ENCODE measurements at regions not wholly inside any gene's neighbourhood (a gene's known extent, or its start where the extent isn't known, plus 50 kb on each side); places are given as distances from the start of the nearest gene placed in this dataset.

GRCh38 chr21:36579898-36580297, 100.0 kb upstream of the CLDN14 start (continued):
- TF ChIP-seq REST (IDR thresholded peaks at IDR 0.05; ENCODE audit: unreplicated experiment) (no peak), ETS1 (IDR thresholded peaks at IDR 0.05) (no peak)

GRCh38 chr21:36582271-36582670, 102.3 kb upstream of the CLDN14 start:
- DNase-seq (ENCODE audit: low spot score), result no peak
- Histone ChIP-seq H3F3A (replicated peaks; ENCODE audit: low read depth) (no peaks in the 10 kb centered on the region), H3K27ac (ENCODE audit: low read depth) (no peak overlapping the region), H3K4me2 (no peak overlapping the region), H3K9me2 (ENCODE audit: insufficient read depth) (0 out of 2 replicates have a peak, but pooled peaks cover 2% of the 10 kb centered on the region), H3K4me1 (ENCODE audit: insufficient read depth) (no peaks in the 10 kb centered on the region), H3K36me3 (ENCODE audit: insufficient read depth) (no peaks in the 10 kb centered on the region), H4K20me1 (replicated peaks; ENCODE audit: insufficient read depth) (no peaks in the 10 kb centered on the region), H2AFZ (no peak overlapping the region), H3K79me2 (replicated peaks; ENCODE audit: insufficient read depth) (no peaks in the 10 kb centered on the region), H3K27me3 (ENCODE audit: insufficient read depth) (no peaks in the 10 kb centered on the region), H3K4me3 (no peak overlapping the region)
- H3K4me1 Mint-ChIP-seq, result no peaks in the 10 kb centered on the region; the same call in 2 of the 3 replicates
- no peaks in the 10 kb centered on the region for H3K36me3 Mint-ChIP-seq (ENCODE audit: low read depth)
- no peak overlapping the region for H3K27ac Mint-ChIP-seq
- no peak for ATAC-seq
- no peak overlapping the region for H3K4me3 Mint-ChIP-seq
- H3K27me3 Mint-ChIP-seq (ENCODE audit: insufficient read depth, low read depth, poor library complexity), result peaks cover 4% of the 10 kb centered on the region
- H3K9me3 Mint-ChIP-seq, result no peaks in the 10 kb centered on the region
- no peak for TF ChIP-seq ZNF114 (CRISPR knock-in tag; IDR thresholded peaks at IDR 0.05)
- no peak for TF ChIP-seq JUNB (IDR thresholded peaks at IDR 0.05; ENCODE audit: unreplicated experiment)

- 0 out of 2 replicates have a peak, but pooled peaks cover 2% of the 10 kb centered on the region for H3K9me2 ChIP-seq (ENCODE audit: insufficient read depth)
- H3K4me1 ChIP-seq (ENCODE audit: insufficient read depth), result no peaks in the 10 kb centered on the region
- H3K27me3 ChIP-seq (ENCODE audit: insufficient read depth), result no peaks in the 10 kb centered on the region
- H3K27ac ChIP-seq (ENCODE audit: low read depth), result no peak overlapping the region
- no peaks in the 10 kb centered on the region for H3F3A ChIP-seq (replicated peaks; ENCODE audit: low read depth)
- H3K27ac Mint-ChIP-seq, result no peak overlapping the region
- H3K36me3 Mint-ChIP-seq (ENCODE audit: low read depth), result no peaks in the 10 kb centered on the region
- no peak overlapping the region for H3K4me2 ChIP-seq
- no peaks in the 10 kb centered on the region for H3K4me1 Mint-ChIP-seq
- no peaks in the 10 kb centered on the region for H4K20me1 ChIP-seq (replicated peaks; ENCODE audit: insufficient read depth)
- H2AFZ ChIP-seq, result no peak overlapping the region
- H3K27me3 Mint-ChIP-seq (ENCODE audit: insufficient read depth, low read depth, poor library complexity), result peaks cover 8% of the 10 kb centered on the region
- H3K4me3 ChIP-seq, result no peak overlapping the region
- H3K4me3 Mint-ChIP-seq, result no peak overlapping the region
- no peaks in the 10 kb centered on the region for H3K79me2 ChIP-seq (replicated peaks; ENCODE audit: insufficient read depth)
- H3K9me3 Mint-ChIP-seq, result no peaks in the 10 kb centered on the region
- ATAC-seq, result no peak
- DNase-seq (ENCODE audit: low spot score), result no peak
- H3K36me3 ChIP-seq (ENCODE audit: insufficient read depth), result no peaks in the 10 kb centered on the region
- no peak for TF ChIP-seq CREB1 (CRISPR knock-in tag; IDR thresholded peaks at IDR 0.05; ENCODE audit: low read depth)
- no peak for TF ChIP-seq EZH2 (IDR thresholded peaks at IDR 0.05; ENCODE audit: low read depth, unreplicated experiment)
- no peak for TF ChIP-seq EZH2phosphoT487 (IDR thresholded peaks at IDR 0.05; ENCODE audit: unreplicated experiment)
- no peak for TF ChIP-seq ZNF462 (CRISPR knock-in tag; IDR thresholded peaks at IDR 0.05)
These were observed 103.7 kb upstream of the CLDN14 start for GRCh38 chr21:36583591-36583990.
